ENCODE measurements at regions not wholly inside any gene's neighbourhood (a gene's known extent, or its start where the extent isn't known, plus 50 kb on each side); places are given as distances from the start of the nearest gene placed in this dataset.

DNA sequence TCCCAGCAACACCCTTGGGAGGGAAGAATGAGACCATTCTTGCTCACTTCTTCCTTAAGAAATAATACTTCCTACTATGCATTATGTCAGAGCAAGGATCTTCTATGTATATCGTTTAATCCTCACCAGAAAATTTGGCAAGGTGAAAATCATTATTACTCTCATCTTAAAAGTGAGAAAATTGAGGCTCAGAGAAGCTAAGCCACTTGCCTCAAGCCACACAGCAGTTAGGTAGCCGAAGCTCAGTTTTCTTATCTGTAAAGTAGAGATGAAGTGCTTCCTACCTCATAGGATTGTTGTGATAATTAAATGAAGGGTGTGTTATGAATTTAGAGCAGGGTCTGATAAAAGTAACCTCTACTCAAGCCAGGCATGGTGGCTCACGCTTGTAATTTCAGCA lies 368.9 kb upstream of the ASIC2 start:
- TF ChIP-seq, protein P1, sequence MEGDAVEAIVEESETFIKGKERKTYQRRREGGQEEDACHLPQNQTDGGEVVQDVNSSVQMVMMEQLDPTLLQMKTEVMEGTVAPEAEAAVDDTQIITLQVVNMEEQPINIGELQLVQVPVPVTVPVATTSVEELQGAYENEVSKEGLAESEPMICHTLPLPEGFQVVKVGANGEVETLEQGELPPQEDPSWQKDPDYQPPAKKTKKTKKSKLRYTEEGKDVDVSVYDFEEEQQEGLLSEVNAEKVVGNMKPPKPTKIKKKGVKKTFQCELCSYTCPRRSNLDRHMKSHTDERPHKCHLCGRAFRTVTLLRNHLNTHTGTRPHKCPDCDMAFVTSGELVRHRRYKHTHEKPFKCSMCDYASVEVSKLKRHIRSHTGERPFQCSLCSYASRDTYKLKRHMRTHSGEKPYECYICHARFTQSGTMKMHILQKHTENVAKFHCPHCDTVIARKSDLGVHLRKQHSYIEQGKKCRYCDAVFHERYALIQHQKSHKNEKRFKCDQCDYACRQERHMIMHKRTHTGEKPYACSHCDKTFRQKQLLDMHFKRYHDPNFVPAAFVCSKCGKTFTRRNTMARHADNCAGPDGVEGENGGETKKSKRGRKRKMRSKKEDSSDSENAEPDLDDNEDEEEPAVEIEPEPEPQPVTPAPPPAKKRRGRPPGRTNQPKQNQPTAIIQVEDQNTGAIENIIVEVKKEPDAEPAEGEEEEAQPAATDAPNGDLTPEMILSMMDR (IDR thresholded peaks at IDR 0.05): no peak
- TF ChIP-seq EP300 (IDR thresholded peaks at IDR 0.05) (no peak), POLR2AphosphoS5 (IDR thresholded peaks at IDR 0.05) (no peak), POLR2A (IDR thresholded peaks at IDR 0.05) (no peak)
